Calu3 (cell line): ENCODE measurements at regions not wholly inside any gene's neighbourhood (a gene's known extent, or its start where the extent isn't known, plus 50 kb on each side); places are given as distances from the start of the nearest gene placed in this dataset.
"Not testable (repeated sequence)": the region's sequence is repeated elsewhere in the genome, so short reads cannot be mapped to it uniquely, and the experiment has no call there.

Experiments used
- BruUV-seq: library from RNA; stranded (reverse); fragments of 400-500 nt; replicated peaks from 2 replicates; lab custom pipeline; 2021; lab: Mats Ljungman, UMichigan
- CTCF ChIA-PET: fragments of 300-600 bp; sonication (Branson Sonifier 250); formaldehyde crosslinking; loops from one replicate; lab custom pipeline; 2022; ENCODE audit warnings: antibody characterized with exemption; lab: Charles Lee
- DNase-seq: peaks from one replicate; pipeline ENCODE4 v3.0.0; 2022
- H3K27ac Mint-ChIP-seq: one replicate; pipeline ENCODE4 v1.8.0; 2022; ENCODE audit warnings: mixed read lengths; ENCODE audit not compliant: unreplicated experiment
- H3K27me3 Mint-ChIP-seq: one replicate; pipeline ENCODE4 v1.8.0; 2022; ENCODE audit warnings: mixed read lengths; ENCODE audit not compliant: unreplicated experiment
- H3K36me3 Mint-ChIP-seq: one replicate; pipeline ENCODE4 v1.8.0; 2022; ENCODE audit warnings: mild to moderate bottlenecking, moderate library complexity, mixed read lengths; ENCODE audit not compliant: insufficient read depth, unreplicated experiment
- H3K4me1 Mint-ChIP-seq: one replicate; pipeline ENCODE4 v1.8.0; 2022; ENCODE audit warnings: mild to moderate bottlenecking, low read depth, mixed read lengths; ENCODE audit not compliant: unreplicated experiment
- H3K4me3 Mint-ChIP-seq: one replicate; pipeline ENCODE4 v1.8.0; 2022; ENCODE audit warnings: mild to moderate bottlenecking, low read depth, moderate library complexity, mixed read lengths; ENCODE audit not compliant: unreplicated experiment
- H3K9me3 Mint-ChIP-seq: one replicate; pipeline ENCODE4 v1.8.0; 2022; ENCODE audit warnings: low read depth, mixed read lengths; ENCODE audit not compliant: unreplicated experiment
- CTCF ChIP-seq: fragments of 200-600 bp; IDR thresholded peaks from one replicate; pipeline ENCODE4 v1.8.0; 2022; ENCODE audit warnings: antibody characterized with exemption; ENCODE audit not compliant: unreplicated experiment
- intact Hi-C: fragments of 100-400 bp; cut with micrococcal nuclease; formaldehyde crosslinking; loops from one replicate; pipeline ENCODE4 v1.10.0; 2022; ENCODE audit not compliant: unreplicated experiment

- no peak for DNase-seq
Measured at GRCh38 chr5:50320131-50320749, 120.8 kb downstream of the EMB start.

GRCh38 chr5:50318220-50318619 lies 122.9 kb downstream of the EMB start:
- peaks cover 3% of the 10 kb centered on the region for H3K9me3 Mint-ChIP-seq
- no TSS peak for BruUV-seq
- CTCF ChIA-PET, result no interaction called here

More at GRCh38 chr5:50320131-50320749, 120.8 kb downstream of the EMB start:
- Mint-ChIP-seq H3K27me3 (no peaks in the 10 kb centered on the region), H3K4me1 (no peaks in the 10 kb centered on the region), H3K4me3 (no peak overlapping the region), H3K9me3 (peaks cover 3% of the 10 kb centered on the region), H3K36me3 (no peaks in the 10 kb centered on the region), H3K27ac (no peak overlapping the region)
- BruUV-seq, result no TSS peak
- TF ChIP-seq CTCF, result peak; percentile 57
- intact Hi-C loops, result no loop called here
- CTCF ChIA-PET, result interaction anchor here (1.1 kb wide), 1 partner anchor 17 kb away, joined by 5 read pairs; no protein-coding TSS in a partner anchor

GRCh38 chr5:50306488-50306887 lies 134.6 kb downstream of the EMB start:
- H3K4me3 Mint-ChIP-seq, H3K27me3 Mint-ChIP-seq, BruUV-seq, DNase-seq, H3K9me3 Mint-ChIP-seq, CTCF ChIA-PET, H3K27ac Mint-ChIP-seq, H3K36me3 Mint-ChIP-seq, intact Hi-C loops: not testable (repeated sequence)
- H3K4me1 Mint-ChIP-seq, result peaks cover 17% of the 10 kb centered on the region

More at GRCh38 chr5:50318220-50318619, 122.9 kb downstream of the EMB start:
- no peaks in the 10 kb centered on the region for H3K4me1 Mint-ChIP-seq
- intact Hi-C loops, result no loop called here
- H3K36me3 Mint-ChIP-seq, result no peaks in the 10 kb centered on the region
- no peak overlapping the region for H3K4me3 Mint-ChIP-seq
- no peak for DNase-seq
- H3K27me3 Mint-ChIP-seq, result no peaks in the 10 kb centered on the region
- no peak for TF ChIP-seq CTCF
- no peak overlapping the region for H3K27ac Mint-ChIP-seq

GRCh38 chr5:50302815-50303490 lies 138.1 kb downstream of the EMB start:
- peak overlapping the region; percentile 21 for H3K4me3 Mint-ChIP-seq
- H3K9me3 Mint-ChIP-seq, result peaks cover 3% of the 10 kb centered on the region
- intact Hi-C loops, result no loop called here
- peaks cover 14% of the 10 kb centered on the region for H3K36me3 Mint-ChIP-seq
- no peak for TF ChIP-seq CTCF
- peaks cover 36% of the 10 kb centered on the region for H3K4me1 Mint-ChIP-seq
- H3K27me3 Mint-ChIP-seq, result no peaks in the 10 kb centered on the region
- CTCF ChIA-PET, result interaction anchor here (1.7 to 2.2 kb wide), 2 partner anchors 13 to 16 kb away, joined by 5 read pairs; no protein-coding TSS in a partner anchor
- H3K27ac Mint-ChIP-seq, result peak overlapping the region; percentile 97
- peak; percentile 28 for DNase-seq
- BruUV-seq, result no TSS peak
